HEK293 (cell line): ENCODE measurements at regions not wholly inside any gene's neighbourhood (a gene's known extent, or its start where the extent isn't known, plus 50 kb on each side); places are given as distances from the start of the nearest gene placed in this dataset.

ENCODE experiments used
- CTCF ChIA-PET: fragments of 350-600 bp; formaldehyde crosslinking; extraction: SDS; loops from one replicate; lab custom pipeline; 2021; ENCODE audit warnings: antibody characterized with exemption; lab: Yijun Ruan, JAX
- POLR2A ChIA-PET: fragments of 300-600 bp; formaldehyde crosslinking; extraction: SDS; loops from one replicate; lab custom pipeline; 2020; ENCODE audit warnings: antibody characterized with exemption, inconsistent platforms; lab: Yijun Ruan, JAX
- H3K27ac ChIP-seq: fragments of 200-500 bp; sonication (Bioruptor generic); 2 replicates; pipeline ENCODE4 v1.5.1; 2014; ENCODE audit warnings: low read depth, low read length, control low read depth, inconsistent platforms; ENCODE audit errors: extremely low read depth
- H3K36me3 ChIP-seq, 2 experiments: fragments of 200-500 bp in 1 of 2; sonication (Bioruptor generic) in 1 of 2; 1 replicate in 1 of 2; 2 replicates in 1 of 2; pipeline ENCODE4 v1.5.1; 2014 to 2017; ENCODE audit warnings: inconsistent platforms in 2 of 2, low read length in 2 of 2; ENCODE audit not compliant: control insufficient read depth in 2 of 2, insufficient read depth in 1 of 2
- H3K4me1 ChIP-seq: fragments of 200-500 bp; sonication (Bioruptor generic); 2 replicates; pipeline ENCODE4 v1.5.1; 2014; ENCODE audit warnings: mild to moderate bottlenecking, low read length, inconsistent platforms; ENCODE audit not compliant: control insufficient read depth, insufficient read depth
- H3K4me3 ChIP-seq: 2 replicates; pipeline ENCODE4 v1.5.1; 2011; ENCODE audit warnings: low read depth, mild to moderate bottlenecking, control low read depth, low read length, moderate library complexity
- H3K9me3 ChIP-seq: fragments of 200-500 bp; sonication (Bioruptor generic); 2 replicates; pipeline ENCODE4 v1.5.1; 2014; ENCODE audit warnings: low read depth, low read length, inconsistent platforms; ENCODE audit not compliant: control insufficient read depth, insufficient read depth
- EGR2 ChIP-seq: fragments of 450-650 bp; formaldehyde crosslinking; IDR thresholded peaks from 2 replicates; pipeline ENCODE4 v1.5.1; 2016; ENCODE audit warnings: low read depth, missing biosample characterization, missing genetic modification characterization
- GFI1B ChIP-seq: fragments of 450-650 bp; formaldehyde crosslinking; IDR thresholded peaks from 2 replicates; pipeline ENCODE4 v1.5.1; 2016; ENCODE audit warnings: missing biosample characterization, missing genetic modification characterization
- GLIS1 ChIP-seq: fragments of 450-650 bp; formaldehyde crosslinking; IDR thresholded peaks from 2 replicates; pipeline ENCODE4 v1.5.1; 2016; ENCODE audit warnings: missing biosample characterization, missing genetic modification characterization
- HIC1 ChIP-seq: fragments of 450-650 bp; formaldehyde crosslinking; IDR thresholded peaks from 2 replicates; pipeline ENCODE4 v1.5.1; 2016; ENCODE audit warnings: missing biosample characterization, missing genetic modification characterization
- OSR2 ChIP-seq: fragments of 450-650 bp; formaldehyde crosslinking; IDR thresholded peaks from 2 replicates; pipeline ENCODE4 v1.5.1; 2016; ENCODE audit warnings: missing biosample characterization, missing genetic modification characterization
- OVOL3 ChIP-seq: fragments of 450-650 bp; formaldehyde crosslinking; IDR thresholded peaks from 2 replicates; pipeline ENCODE4 v1.5.1; 2016; ENCODE audit warnings: missing biosample characterization, missing genetic modification characterization
- SETDB1 ChIP-seq: IDR thresholded peaks from one replicate; pipeline ENCODE4 v1.6.1; 2017; ENCODE audit warnings: mild to moderate bottlenecking, low read length, moderate library complexity, mixed read lengths; ENCODE audit not compliant: insufficient read length
- ZFHX2 ChIP-seq: fragments of 450-650 bp; formaldehyde crosslinking; conservative IDR thresholded peaks from 2 replicates; pipeline ENCODE4 v1.5.1; 2016; ENCODE audit warnings: missing biosample characterization, missing genetic modification characterization
- ZNF155 ChIP-seq: fragments of 450-650 bp; formaldehyde crosslinking; IDR thresholded peaks from 2 replicates; pipeline ENCODE4 v1.5.1; 2016; ENCODE audit warnings: missing biosample characterization, missing genetic modification characterization
- ZNF169 ChIP-seq: fragments of 450-650 bp; formaldehyde crosslinking; IDR thresholded peaks from 2 replicates; pipeline ENCODE4 v1.5.1; 2016; ENCODE audit warnings: missing biosample characterization, missing genetic modification characterization
- ZNF18 ChIP-seq: fragments of 450-650 bp; formaldehyde crosslinking; IDR thresholded peaks from 2 replicates; pipeline ENCODE4 v1.5.1; 2016; ENCODE audit warnings: missing biosample characterization, missing genetic modification characterization
- ZNF202 ChIP-seq: fragments of 450-650 bp; formaldehyde crosslinking; IDR thresholded peaks from 2 replicates; pipeline ENCODE4 v1.5.1; 2016; ENCODE audit warnings: missing biosample characterization, missing genetic modification characterization, borderline replicate concordance
- ZNF221 ChIP-seq: fragments of 450-650 bp; formaldehyde crosslinking; IDR thresholded peaks from 2 replicates; pipeline ENCODE4 v1.5.1; 2017; ENCODE audit warnings: missing biosample characterization, missing genetic modification characterization, borderline replicate concordance
- ZNF239 ChIP-seq: fragments of 450-650 bp; formaldehyde crosslinking; IDR thresholded peaks from 2 replicates; pipeline ENCODE4 v1.5.1; 2016; ENCODE audit warnings: missing biosample characterization, missing genetic modification characterization
- ZNF292 ChIP-seq: fragments of 450-650 bp; formaldehyde crosslinking; IDR thresholded peaks from 2 replicates; pipeline ENCODE4 v1.5.1; 2016; ENCODE audit warnings: low read depth, missing biosample characterization, missing genetic modification characterization, borderline replicate concordance
- ZNF354C ChIP-seq: fragments of 450-650 bp; formaldehyde crosslinking; IDR thresholded peaks from 2 replicates; pipeline ENCODE4 v1.5.1; 2016; ENCODE audit warnings: missing biosample characterization, missing genetic modification characterization, low read depth, borderline replicate concordance
- ZNF416 ChIP-seq: fragments of 450-650 bp; formaldehyde crosslinking; IDR thresholded peaks from 2 replicates; pipeline ENCODE4 v1.5.1; 2016; ENCODE audit warnings: missing biosample characterization, missing genetic modification characterization
- ZNF426 ChIP-seq: fragments of 450-650 bp; formaldehyde crosslinking; IDR thresholded peaks from 2 replicates; pipeline ENCODE4 v1.5.1; 2017; ENCODE audit warnings: missing biosample characterization, missing genetic modification characterization, mild to moderate bottlenecking, inconsistent platforms, moderate library complexity
- ZNF48 ChIP-seq: fragments of 450-650 bp; formaldehyde crosslinking; IDR thresholded peaks from 2 replicates; pipeline ENCODE4 v1.5.1; 2016; ENCODE audit warnings: missing biosample characterization, missing genetic modification characterization
- ZNF510 ChIP-seq: fragments of 450-650 bp; formaldehyde crosslinking; IDR thresholded peaks from 2 replicates; pipeline ENCODE4 v1.5.1; 2018; ENCODE audit warnings: mild to moderate bottlenecking, missing genetic modification characterization, missing biosample characterization; ENCODE audit not compliant: insufficient replicate concordance
- ZNF514 ChIP-seq: fragments of 450-650 bp; formaldehyde crosslinking; IDR thresholded peaks from 2 replicates; pipeline ENCODE4 v1.5.1; 2016; ENCODE audit warnings: missing biosample characterization, missing genetic modification characterization
- ZNF530 ChIP-seq: fragments of 450-650 bp; formaldehyde crosslinking; IDR thresholded peaks from 2 replicates; pipeline ENCODE4 v1.5.1; 2016; ENCODE audit warnings: low read depth, missing biosample characterization, missing genetic modification characterization
- ZNF549 ChIP-seq: fragments of 450-650 bp; IDR thresholded peaks from 2 replicates; pipeline ENCODE4 v1.5.1; 2018; ENCODE audit warnings: missing biosample characterization, missing genetic modification characterization, mild to moderate bottlenecking, inconsistent platforms, moderate library complexity
- ZNF621 ChIP-seq: fragments of 450-650 bp; formaldehyde crosslinking; IDR thresholded peaks from 2 replicates; pipeline ENCODE4 v1.5.1; 2017; ENCODE audit warnings: missing biosample characterization, missing genetic modification characterization
- ZNF624 ChIP-seq: fragments of 450-650 bp; formaldehyde crosslinking; IDR thresholded peaks from 2 replicates; pipeline ENCODE4 v1.5.1; 2017; ENCODE audit warnings: missing biosample characterization, missing genetic modification characterization
- ZNF626 ChIP-seq: fragments of 450-650 bp; sonication (Bioruptor Pico); formaldehyde crosslinking; IDR thresholded peaks from 2 replicates; pipeline ENCODE4 v1.5.1; 2018; ENCODE audit warnings: missing biosample characterization, missing genetic modification characterization, inconsistent platforms
- ZNF660 ChIP-seq: fragments of 450-650 bp; IDR thresholded peaks from 2 replicates; pipeline ENCODE4 v1.5.1; 2018; ENCODE audit warnings: missing biosample characterization, mild to moderate bottlenecking, missing genetic modification characterization

- no peak overlapping the region for H3K27ac ChIP-seq
- TF ChIP-seq EGR2 (tag by site-specific recombination): 0 out of 2 replicates have a peak, but pooled peaks have one; percentile 26
- peak; percentile 32; the same call in 1 of the 2 replicates for TF ChIP-seq ZFHX2
- no peak for TF ChIP-seq HIC1 (tag by site-specific recombination)
- no peaks in the 10 kb centered on the region for H3K4me1 ChIP-seq
- H3K4me3 ChIP-seq: no peak overlapping the region
- no peaks in the 10 kb centered on the region for H3K9me3 ChIP-seq
- CTCF ChIA-PET: interaction anchor here (0.5 kb wide), 2 partner anchors 63 to 146 kb away, joined by 3 to 4 read pairs; no protein-coding TSS in a partner anchor
- H3K36me3 ChIP-seq: no peaks in the 10 kb centered on the region
- POLR2A ChIA-PET: no interaction called here
These were observed 90.2 kb downstream of the MCFD2 start for GRCh38 chr2:46825231-46825938.

GRCh38 chr2:46824611-46825010 is 91.0 kb downstream of the MCFD2 start:
- no peak overlapping the region for H3K4me3 ChIP-seq
- CTCF ChIA-PET: interaction anchor here (0.5 kb wide), 1 partner anchor 64 kb away, joined by 3 read pairs; no protein-coding TSS in a partner anchor
- H3K9me3 ChIP-seq: no peaks in the 10 kb centered on the region
- H3K36me3 ChIP-seq: no peaks in the 10 kb centered on the region
- no peak overlapping the region for H3K27ac ChIP-seq
- TF ChIP-seq ZNF221 (tag by site-specific recombination) (no peak), ZNF549 (tag by site-specific recombination) (no peak), ZNF626 (tag by site-specific recombination) (no peak), GLIS1 (no peak), ZNF416 (tag by site-specific recombination) (no peak), GFI1B (no peak), ZNF354C (tag by site-specific recombination) (no peak), ZNF660 (tag by site-specific recombination) (no peak), ZNF202 (no peak), OSR2 (tag by site-specific recombination) (no peak), ZNF292 (no peak), ZNF514 (tag by site-specific recombination) (no peak), ZNF169 (tag by site-specific recombination) (no peak), ZNF624 (tag by site-specific recombination) (no peak), OVOL3 (no peak), ZNF510 (tag by site-specific recombination) (no peak), SETDB1 (no peak), ZNF621 (no peak), ZNF426 (no peak)
- TF ChIP-seq, all 188 proteins: peak for 0
- POLR2A ChIA-PET: no interaction called here
- no peaks in the 10 kb centered on the region for H3K4me1 ChIP-seq

- no peaks in the 10 kb centered on the region for H3K36me3 ChIP-seq
- no peak overlapping the region for H3K4me3 ChIP-seq
- CTCF ChIA-PET: interaction anchor here (0.7 to 1.4 kb wide), 3 partner anchors 12 to 499 kb away, joined by 3 read pairs; no protein-coding TSS in a partner anchor
- no peaks in the 10 kb centered on the region for H3K4me1 ChIP-seq
- H3K27ac ChIP-seq: no peak overlapping the region
- POLR2A ChIA-PET: no interaction called here
- H3K9me3 ChIP-seq: no peaks in the 10 kb centered on the region
- no peak for TF ChIP-seq ZNF18 (tag by site-specific recombination)
- TF ChIP-seq ZNF221 (tag by site-specific recombination): no peak
- TF ChIP-seq ZNF530: no peak
- no peak for TF ChIP-seq ZNF48 (tag by site-specific recombination)
- no peak for TF ChIP-seq ZNF155 (tag by site-specific recombination)
- no peak for TF ChIP-seq ZNF239 (tag by site-specific recombination)
These were observed 94.0 kb downstream of the MCFD2 start for GRCh38 chr2:46821600-46821999.
